ENCODE measurements at regions not wholly inside any gene's neighbourhood (a gene's known extent, or its start where the extent isn't known, plus 50 kb on each side); places are given as distances from the start of the nearest gene placed in this dataset.

DNA sequence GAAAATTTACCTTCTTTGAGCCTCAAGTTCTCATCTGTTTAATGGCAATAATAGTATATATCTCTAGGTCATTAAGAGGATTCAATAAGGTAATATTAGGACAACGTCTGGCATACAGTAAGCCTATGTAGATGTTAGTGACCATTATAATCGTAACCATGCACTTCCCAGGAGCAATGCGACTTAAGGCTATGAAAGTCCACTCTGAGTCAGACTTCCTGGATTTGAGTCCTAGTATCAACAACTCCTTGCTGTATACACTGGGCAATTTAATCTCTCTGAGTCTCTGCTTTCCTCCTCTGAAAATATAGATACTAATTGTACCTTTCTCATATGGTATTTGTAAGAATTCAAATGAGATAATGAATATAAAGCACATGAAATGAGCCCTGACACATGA is 168.1 kb upstream of the HDDC2 start:
- no peak for DNase-seq (ENCODE audit: low spot score)
- ATAC-seq: no peak
- Histone ChIP-seq H3K79me2 (replicated peaks; ENCODE audit: insufficient read depth) (no peaks in the 10 kb centered on the region), H3F3A (replicated peaks; ENCODE audit: low read depth) (no peaks in the 10 kb centered on the region), H3K4me2 (no peak overlapping the region), H3K27ac (ENCODE audit: low read depth) (no peak overlapping the region), H3K4me3 (no peak overlapping the region), H3K9me2 (ENCODE audit: insufficient read depth) (0 out of 2 replicates have a peak, but pooled peaks cover 1% of the 10 kb centered on the region), H2AFZ (no peak overlapping the region), H3K36me3 (ENCODE audit: insufficient read depth) (no peaks in the 10 kb centered on the region), H3K4me1 (ENCODE audit: insufficient read depth) (peaks cover 35% of the 10 kb centered on the region), H3K27me3 (ENCODE audit: insufficient read depth) (no peaks in the 10 kb centered on the region), H4K20me1 (replicated peaks; ENCODE audit: insufficient read depth) (no peaks in the 10 kb centered on the region)
- Mint-ChIP-seq H3K36me3 (ENCODE audit: low read depth) (peaks cover 26% of the 10 kb centered on the region), H3K4me1 (peaks cover 21% of the 10 kb centered on the region), H3K4me3 (no peak overlapping the region), H3K27ac (no peak overlapping the region), H3K9me3 (peaks cover 23% of the 10 kb centered on the region), H3K27me3 (ENCODE audit: insufficient read depth, low read depth, poor library complexity) (peaks cover 1% of the 10 kb centered on the region)
- TF ChIP-seq POLR2AphosphoS5 (IDR thresholded peaks at IDR 0.05; ENCODE audit: low read depth) (no peak), JUNB (IDR thresholded peaks at IDR 0.05; ENCODE audit: unreplicated experiment) (no peak), CTCF (conservative IDR thresholded peaks at IDR 0.05; ENCODE audit: low read depth in 2 of 2) (no peak), NANOG (IDR thresholded peaks at IDR 0.05; ENCODE audit: borderline replicate concordance) (no peak), ZNF114 (CRISPR knock-in tag; IDR thresholded peaks at IDR 0.05) (no peak), CREB1 (CRISPR knock-in tag; IDR thresholded peaks at IDR 0.05; ENCODE audit: low read depth) (no peak), ZNF331 (CRISPR knock-in tag; IDR thresholded peaks at IDR 0.05; ENCODE audit: low read depth) (no peak), REST (IDR thresholded peaks at IDR 0.05; ENCODE audit: unreplicated experiment) (no peak), ETS1 (IDR thresholded peaks at IDR 0.05) (no peak), EZH2phosphoT487 (IDR thresholded peaks at IDR 0.05; ENCODE audit: unreplicated experiment) (no peak), STAT1 (IDR thresholded peaks at IDR 0.05; ENCODE audit: unreplicated experiment) (no peak), ZNF462 (CRISPR knock-in tag; IDR thresholded peaks at IDR 0.05) (no peak), EZH2 (IDR thresholded peaks at IDR 0.05; ENCODE audit: low read depth, unreplicated experiment) (no peak)

Measured in GM23338 (cell line).